ENCODE measurements at regions not wholly inside any gene's neighbourhood (a gene's known extent, or its start where the extent isn't known, plus 50 kb on each side); places are given as distances from the start of the nearest gene placed in this dataset.

DNA sequence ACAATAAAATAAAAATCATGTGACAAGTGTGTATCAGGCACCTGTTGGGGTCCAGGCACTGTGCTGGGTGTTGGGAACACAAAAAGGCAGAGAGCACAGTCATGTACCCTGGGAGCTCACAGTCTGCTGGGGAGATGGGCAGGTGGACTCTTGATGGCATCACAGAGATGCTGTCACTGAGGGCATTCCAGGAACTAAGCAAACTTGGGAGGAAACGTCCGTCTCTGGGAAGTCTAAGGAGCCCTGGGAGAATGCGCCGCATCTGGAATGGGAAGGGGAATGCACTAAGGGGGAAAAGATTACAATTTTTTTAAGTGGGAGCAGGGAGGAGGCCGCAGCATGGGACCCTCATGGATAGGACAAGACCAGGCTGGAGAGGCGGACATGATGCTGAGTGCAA is 80.9 kb upstream of the ZNF423 start:
- DNase-seq, result no peak
- peaks cover 0 to 11% (median 0%) of the 10 kb centered on the region in 7 donors for H3K27me3 ChIP-seq (replicated peaks in 1 of 7)
- H3K27ac ChIP-seq, result no peak overlapping the region
- H3K4me1 ChIP-seq, result no peaks in the 10 kb centered on the region
- 89 to 95% (median 90%) methylated on average over 6 of the region's 6 CpGs for WGBS, 5 donors
- TF ChIP-seq POLR2A (IDR thresholded peaks at IDR 0.05), result no peak
- TF ChIP-seq CTCF (IDR thresholded peaks at IDR 0.05 in 8 of 11, conservative IDR thresholded peaks at IDR 0.05 in 3 of 11), result no peak
- no peak for TF ChIP-seq POLR2AphosphoS5 (IDR thresholded peaks at IDR 0.05)
- peaks cover 0 to 5% (median 0%) of the 10 kb centered on the region in 8 donors for H3K9me3 ChIP-seq
- no peak overlapping the region for H3K4me3 ChIP-seq
- intact Hi-C loops (cut with DNase I; ENCODE audit: low total_unique reads), result no loop called here
- no peaks in the 10 kb centered on the region for H3K36me3 ChIP-seq

GRCh38 chr16:49937886-49938285 is 82.0 kb upstream of the ZNF423 start:
- TF ChIP-seq CTCF (IDR thresholded peaks at IDR 0.05 in 8 of 11, conservative IDR thresholded peaks at IDR 0.05 in 3 of 11), result no peak
- no peak overlapping the region for H3K27ac ChIP-seq
- no peaks in the 10 kb centered on the region for H3K4me1 ChIP-seq
- H3K27me3 ChIP-seq (replicated peaks in 1 of 7), result peaks cover 0 to 6% (median 0%) of the 10 kb centered on the region in 7 donors
- H3K36me3 ChIP-seq, result no peaks in the 10 kb centered on the region
- WGBS, 5 donors, result 84 to 91% (median 86%) methylated on average over 7 of the region's 7 CpGs
- intact Hi-C loops (cut with DNase I; ENCODE audit: low total_unique reads), result no loop called here
- H3K4me3 ChIP-seq, result no peak overlapping the region
- DNase-seq, result no peak
- H3K9me3 ChIP-seq, result peaks cover 0 to 5% (median 0%) of the 10 kb centered on the region in 8 donors

DNA sequence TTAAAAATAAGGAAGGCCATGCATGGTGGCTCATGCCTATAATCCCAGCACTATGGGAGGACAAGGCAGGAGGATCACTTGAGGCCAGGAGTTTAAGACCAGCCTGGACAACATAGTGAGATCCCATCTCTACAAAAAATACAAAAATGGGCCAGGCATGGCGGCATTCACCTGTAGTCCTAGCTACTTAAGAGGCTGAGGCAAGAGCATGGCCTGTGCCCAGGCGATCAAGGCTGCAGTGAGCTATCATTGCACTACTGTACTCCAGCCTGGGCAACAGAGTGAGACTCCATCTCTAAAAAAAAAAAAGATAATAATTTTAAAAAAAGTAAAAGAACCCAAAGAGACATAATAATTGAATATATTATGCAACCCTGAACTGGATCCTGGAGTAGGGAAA is 83.6 kb upstream of the ZNF423 start:
- intact Hi-C loops (cut with DNase I; ENCODE audit: low total_unique reads), result no loop called here
- no peak overlapping the region for H3K4me3 ChIP-seq
- DNase-seq, result no peak

More for the DNA sequence above, 83.6 kb upstream of the ZNF423 start:
- H3K4me1 ChIP-seq, result no peaks in the 10 kb centered on the region
- TF ChIP-seq CTCF (IDR thresholded peaks at IDR 0.05 in 8 of 11, conservative IDR thresholded peaks at IDR 0.05 in 3 of 11), result no peak
- 94 to 97% (median 94%) methylated on average over 2 of the region's 2 CpGs for WGBS, 5 donors
- peaks cover 0 to 6% (median 0%) of the 10 kb centered on the region in 7 donors for H3K27me3 ChIP-seq (replicated peaks in 1 of 7)
- no peaks in the 10 kb centered on the region for H3K36me3 ChIP-seq
- H3K27ac ChIP-seq, result no peak overlapping the region
- peaks cover 0 to 5% (median 0%) of the 10 kb centered on the region in 8 donors for H3K9me3 ChIP-seq
